ENCODE measurements at regions not wholly inside any gene's neighbourhood (a gene's known extent, or its start where the extent isn't known, plus 50 kb on each side); places are given as distances from the start of the nearest gene placed in this dataset.

DNA sequence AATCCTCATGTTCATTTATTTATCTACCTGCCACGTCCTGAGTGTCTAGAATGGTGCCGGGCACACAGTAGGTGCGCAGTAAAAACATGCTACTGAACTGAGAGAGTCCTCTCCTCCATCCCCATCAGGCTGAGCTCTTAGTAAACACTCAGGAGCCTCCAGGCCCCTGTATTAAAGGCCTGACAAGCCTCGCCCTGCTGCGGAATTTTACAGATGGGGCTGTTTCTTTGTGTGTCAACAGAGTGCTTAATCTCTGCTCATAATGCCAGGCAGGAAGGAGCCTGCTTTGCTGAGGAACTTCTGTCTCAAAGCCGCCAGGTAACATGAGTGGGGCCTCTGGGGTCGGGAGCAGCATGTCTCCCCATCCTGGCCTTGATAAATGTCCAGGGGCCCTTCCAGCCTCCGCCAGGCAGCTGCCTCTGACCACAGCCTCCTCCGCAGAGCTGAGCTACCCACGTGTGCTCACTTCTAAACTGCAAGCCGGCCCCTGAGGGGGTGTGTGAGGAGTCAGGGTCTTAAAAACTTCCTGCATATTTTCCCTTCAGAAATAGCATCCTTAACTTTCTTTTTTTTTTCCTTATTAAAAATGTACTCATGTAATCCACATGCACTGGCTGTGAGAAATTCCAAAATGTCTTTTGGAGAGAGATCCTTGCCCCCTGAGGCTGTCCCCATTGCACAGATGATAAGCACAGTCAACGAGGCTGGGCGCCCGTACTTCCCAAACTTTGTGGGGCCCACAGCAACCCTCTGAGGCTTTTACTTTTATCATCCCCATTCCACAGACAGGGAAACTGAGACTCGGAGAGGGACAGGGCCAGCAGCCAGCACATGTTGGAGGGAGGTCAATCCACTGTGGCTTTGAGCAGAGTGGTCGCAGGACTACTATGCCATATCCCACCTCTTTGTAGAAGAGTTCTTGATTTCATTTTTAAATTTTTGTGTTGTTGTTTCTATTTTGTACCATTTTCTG, 116.0 kb upstream of the NCOR2 start:
- peak in 1 of 4 donors; percentile 36 for TF ChIP-seq POLR2A (IDR thresholded peaks at IDR 0.05)
- TF ChIP-seq EP300 (IDR thresholded peaks at IDR 0.05), result no peak

Measured in upper lobe of left lung (tissue), 4 donors.